ENCODE measurements at regions not wholly inside any gene's neighbourhood (a gene's known extent, or its start where the extent isn't known, plus 50 kb on each side); places are given as distances from the start of the nearest gene placed in this dataset.

- Histone ChIP-seq H3K27ac (no peak overlapping the region), H3K9me3 (no peaks in the 10 kb centered on the region), H3K4me1 (peaks cover 0 to 19% (median 6%) of the 10 kb centered on the region in 12 donors), H3K4me3 (no peak overlapping the region), H3K36me3 (no peaks in the 10 kb centered on the region), H3K27me3 (peaks cover 0 to 3% (median 0%) of the 10 kb centered on the region in 9 donors)
- TF ChIP-seq CTCF (IDR thresholded peaks at IDR 0.05) (no peak), POLR2A (IDR thresholded peaks at IDR 0.05) (no peak)
- intact Hi-C loops (cut with DNase I) = loop anchor here in 2 of 10 donors (5.0 kb wide), 2 partner anchors 496 to 506 kb away; partner anchors contain the start of gene SFMBT2 (in 1 of the 2)
- WGBS, 4 donors = 64 to 76% (median 67%) methylated on average over 2 of the region's 2 CpGs
- ATAC-seq = no peak
- DNase-seq = no peak
These were observed 336.5 kb upstream of the PRKCQ start for GRCh38 chr10:6916601-6917000.

GRCh38 chr10:6915307-6915706 lies 335.2 kb upstream of the PRKCQ start:
- H3K4me3 ChIP-seq = no peak overlapping the region
- no peak overlapping the region for H3K27ac ChIP-seq
- intact Hi-C loops (cut with DNase I) = loop anchor here in 2 of 10 donors (5.0 kb wide), 2 partner anchors 497 to 507 kb away; partner anchors contain the start of gene SFMBT2 (in 1 of the 2)
- no peaks in the 10 kb centered on the region for H3K36me3 ChIP-seq
- H3K27me3 ChIP-seq = peaks cover 0 to 3% (median 0%) of the 10 kb centered on the region in 9 donors
- TF ChIP-seq POLR2A (IDR thresholded peaks at IDR 0.05) (no peak), CTCF (IDR thresholded peaks at IDR 0.05) (no peak)
- ATAC-seq (no peak), DNase-seq (no peak)
- no peaks in the 10 kb centered on the region for H3K9me3 ChIP-seq
- WGBS, 4 donors = 81 to 91% (median 88%) methylated on average over 3 of the region's 3 CpGs
- H3K4me1 ChIP-seq = peaks cover 0 to 17% (median 5%) of the 10 kb centered on the region in 12 donors

- no peak overlapping the region for H3K4me3 ChIP-seq
- H3K27me3 ChIP-seq = peaks cover 0 to 3% (median 0%) of the 10 kb centered on the region in 9 donors
- DNase-seq = no peak
- peak in 1 of 4 donors; percentile 54 for ATAC-seq
- intact Hi-C loops (cut with DNase I) = no loop called here
- peaks cover 0 to 10% (median 2%) of the 10 kb centered on the region in 12 donors for H3K4me1 ChIP-seq
- H3K36me3 ChIP-seq = no peaks in the 10 kb centered on the region
- TF ChIP-seq POLR2A (IDR thresholded peaks at IDR 0.05) = no peak
- no peak for TF ChIP-seq CTCF (IDR thresholded peaks at IDR 0.05)
- WGBS, 4 donors = 38 to 41% (median 39%) methylated on average over 2 of the region's 2 CpGs
- H3K9me3 ChIP-seq = peaks cover 0 to 5% (median 0%) of the 10 kb centered on the region in 12 donors
- peak overlapping the region in 2 of 12 donors; percentile 6 to 59 for H3K27ac ChIP-seq
These were observed 332.9 kb upstream of the PRKCQ start for GRCh38 chr10:6912929-6913328.

GRCh38 chr10:6912424-6912823 lies 332.3 kb upstream of the PRKCQ start:
- no peaks in the 10 kb centered on the region for H3K36me3 ChIP-seq
- peak in 2 of 4 donors; percentile 37 to 76 for ATAC-seq
- 37 to 62% (median 47%) methylated on average over 5 of the region's 5 CpGs for WGBS, 4 donors
- no peak for TF ChIP-seq CTCF (IDR thresholded peaks at IDR 0.05)
- TF ChIP-seq POLR2A (IDR thresholded peaks at IDR 0.05) = no peak
- H3K9me3 ChIP-seq = peaks cover 0 to 5% (median 0%) of the 10 kb centered on the region in 12 donors
- H3K27me3 ChIP-seq = peaks cover 0 to 3% (median 0%) of the 10 kb centered on the region in 9 donors
- intact Hi-C loops (cut with DNase I) = no loop called here
- H3K27ac ChIP-seq = no peak overlapping the region
- peak in 1 of 5 donors; percentile 32 for DNase-seq
- H3K4me1 ChIP-seq = peaks cover 0 to 10% (median 2%) of the 10 kb centered on the region in 12 donors
- no peak overlapping the region for H3K4me3 ChIP-seq
